ENCODE measurements at regions not wholly inside any gene's neighbourhood (a gene's known extent, or its start where the extent isn't known, plus 50 kb on each side); places are given as distances from the start of the nearest gene placed in this dataset.

DNA sequence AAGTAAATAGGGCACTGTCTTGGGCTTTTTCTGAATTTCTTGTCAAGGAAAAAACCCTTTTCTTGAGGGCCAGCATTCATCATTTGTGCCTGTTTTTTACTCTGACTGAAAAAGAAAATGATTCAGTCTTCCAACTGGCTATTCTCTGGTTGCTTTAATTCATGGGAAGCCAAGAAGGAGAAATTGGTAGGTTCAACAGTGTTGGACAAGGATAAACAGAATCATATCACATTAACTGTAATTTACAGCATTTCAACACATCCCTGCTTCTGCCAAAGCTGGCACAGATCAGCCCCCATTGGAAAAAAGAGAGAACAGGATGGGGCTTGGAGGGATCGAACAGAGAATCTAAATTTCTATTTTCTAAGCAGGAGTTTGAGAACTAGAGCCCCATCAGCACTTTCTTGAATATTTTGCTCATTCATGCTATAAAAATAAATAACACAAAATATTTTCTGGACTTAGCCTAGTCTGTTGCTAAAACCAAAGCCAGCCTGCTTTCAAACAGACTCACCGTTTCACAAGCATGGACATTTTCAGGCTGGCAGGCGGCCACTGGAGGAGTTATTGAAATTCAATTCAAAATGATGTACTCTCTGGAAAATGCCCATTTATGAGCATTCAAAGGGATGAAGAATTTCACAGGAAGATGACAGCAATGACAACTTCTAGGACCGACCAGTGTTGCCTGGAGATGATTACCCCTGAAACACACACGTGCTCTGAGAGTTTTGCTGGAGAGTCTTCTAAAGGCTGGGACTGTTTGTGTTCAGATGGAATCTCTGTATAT lies 181.2 kb downstream of the WNT5A start:
- TF ChIP-seq CTCF (IDR thresholded peaks at IDR 0.05) (no peak), REST (IDR thresholded peaks at IDR 0.05) (no peak), POLR2A (IDR thresholded peaks at IDR 0.05; ENCODE audit: low read length) (no peak), JUN (IDR thresholded peaks at IDR 0.05) (no peak), RFX5 (IDR thresholded peaks at IDR 0.05) (no peak), BHLHE40 (IDR thresholded peaks at IDR 0.05; ENCODE audit: low read depth, low read length) (no peak), MAX (IDR thresholded peaks at IDR 0.05) (no peak), CHD2 (IDR thresholded peaks at IDR 0.05; ENCODE audit: low read length, partially characterized antibody) (no peak), RNF2 (IDR thresholded peaks at IDR 0.05; ENCODE audit: borderline replicate concordance, low read depth) (no peak), MAFK (IDR thresholded peaks at IDR 0.05; ENCODE audit: partially characterized antibody) (no peak), SMC3 (IDR thresholded peaks at IDR 0.05) (no peak), HOXA7 (CRISPR knock-in tag; IDR thresholded peaks at IDR 0.05) (no peak)
- TF ChIP-seq, protein P1, sequence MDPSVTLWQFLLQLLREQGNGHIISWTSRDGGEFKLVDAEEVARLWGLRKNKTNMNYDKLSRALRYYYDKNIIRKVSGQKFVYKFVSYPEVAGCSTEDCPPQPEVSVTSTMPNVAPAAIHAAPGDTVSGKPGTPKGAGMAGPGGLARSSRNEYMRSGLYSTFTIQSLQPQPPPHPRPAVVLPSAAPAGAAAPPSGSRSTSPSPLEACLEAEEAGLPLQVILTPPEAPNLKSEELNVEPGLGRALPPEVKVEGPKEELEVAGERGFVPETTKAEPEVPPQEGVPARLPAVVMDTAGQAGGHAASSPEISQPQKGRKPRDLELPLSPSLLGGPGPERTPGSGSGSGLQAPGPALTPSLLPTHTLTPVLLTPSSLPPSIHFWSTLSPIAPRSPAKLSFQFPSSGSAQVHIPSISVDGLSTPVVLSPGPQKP (IDR thresholded peaks at IDR 0.05; ENCODE audit: low read depth, low read length) = no peak
